ENCODE measurements at regions not wholly inside any gene's neighbourhood (a gene's known extent, or its start where the extent isn't known, plus 50 kb on each side); places are given as distances from the start of the nearest gene placed in this dataset.

- no peak for DNase-seq (ENCODE audit: extremely low read depth, low read depth)
Measured at GRCh38 chr1:20405051-20405754, 80.8 kb downstream of the CAMK2N1 start.
